Left lung (tissue), 4 donors: ENCODE measurements at regions not wholly inside any gene's neighbourhood (a gene's known extent, or its start where the extent isn't known, plus 50 kb on each side); places are given as distances from the start of the nearest gene placed in this dataset.

Source experiments
- ATAC-seq: fragments of 200-7000 bp; cut with Tn5 transposase; one replicate; pipeline ENCODE4 v1.9.1; 2020; ENCODE audit warnings: moderate library complexity
- DNase-seq, 4 donors: peaks; one replicate each; pipeline ENCODE4 v3.0.0-alpha.2; 2013 to 2020
- H3K27ac ChIP-seq, 2 donors: fragments of 200-600 bp; sonication (generic) in 1 of 2; one replicate each; pipeline versions ENCODE4 v1.5.0 to v1.8.0; 2020 to 2021
- H3K27me3 ChIP-seq, 2 donors: fragments of 200-600 bp; sonication (generic) in 1 of 2; one replicate each; pipeline versions ENCODE4 v1.5.0 to v1.8.0; 2020 to 2021
- H3K36me3 ChIP-seq, 2 donors: fragments of 200-600 bp; sonication (generic) in 1 of 2; one replicate each; pipeline versions ENCODE4 v1.5.0 to v1.8.0; 2020 to 2021
- H3K4me1 ChIP-seq, 2 donors: fragments of 200-600 bp; one replicate each; pipeline ENCODE4 v1.8.0; 2021
- H3K4me3 ChIP-seq, 2 donors: fragments of 200-600 bp; sonication (generic) in 1 of 2; one replicate each; pipeline versions ENCODE4 v1.5.0 to v1.8.0; 2020 to 2021; ENCODE audit warnings: mild to moderate bottlenecking in 1 of 2
- H3K9me3 ChIP-seq, 2 donors: fragments of 200-600 bp; sonication (generic) in 1 of 2; one replicate each; pipeline versions ENCODE4 v1.5.0 to v1.8.0; 2020 to 2021
- intact Hi-C, 2 donors: fragments of 100-400 bp; cut with DNase I; formaldehyde crosslinking; loops; one replicate each; pipeline versions ENCODE4 v1.11.2 to v1.14.2; 2022
- TF ChIP-seq, protein P1 (sequence below), 2 donors: fragments of 200-600 bp; sonication (generic) in 1 of 2; IDR thresholded peaks; one replicate each; pipeline versions ENCODE4 v1.5.0 to v1.8.0; 2021; ENCODE audit warnings: antibody characterized with exemption in 2 of 2
- donor health status: DM: no; HTN: yes; CAD: no.
- donor health status: DM: no; HTN: no; CAD: no.

DNA sequence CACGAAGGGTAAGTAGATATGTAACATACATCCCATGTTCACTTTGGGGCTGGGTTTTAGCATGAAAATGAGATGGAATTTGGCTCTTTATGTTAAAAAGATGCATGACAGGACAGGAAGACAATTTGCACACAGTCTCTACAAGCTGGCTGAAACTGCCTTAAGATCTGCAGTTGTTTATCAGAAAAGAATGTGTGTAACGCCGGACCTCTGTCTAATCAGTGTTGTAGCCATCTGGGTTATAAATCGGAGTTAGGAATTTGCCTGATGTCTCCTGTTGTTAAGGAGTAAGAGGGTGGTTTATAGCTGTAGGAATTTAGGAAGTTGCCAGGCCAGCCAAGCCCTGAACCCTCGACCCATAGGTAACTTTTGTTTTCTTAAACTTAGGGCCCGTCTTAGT lies 562.9 kb upstream of the FAT1 start:
- Histone ChIP-seq H3K27me3 (no peaks in the 10 kb centered on the region), H3K9me3 (peaks cover 0 to 8% of the 10 kb centered on the region in 2 donors), H3K4me3 (no peak overlapping the region), H3K36me3 (no peaks in the 10 kb centered on the region), H3K27ac (no peak overlapping the region), H3K4me1 (no peaks in the 10 kb centered on the region)
- ATAC-seq (no peak), DNase-seq (no peak)
- TF ChIP-seq, protein P1, sequence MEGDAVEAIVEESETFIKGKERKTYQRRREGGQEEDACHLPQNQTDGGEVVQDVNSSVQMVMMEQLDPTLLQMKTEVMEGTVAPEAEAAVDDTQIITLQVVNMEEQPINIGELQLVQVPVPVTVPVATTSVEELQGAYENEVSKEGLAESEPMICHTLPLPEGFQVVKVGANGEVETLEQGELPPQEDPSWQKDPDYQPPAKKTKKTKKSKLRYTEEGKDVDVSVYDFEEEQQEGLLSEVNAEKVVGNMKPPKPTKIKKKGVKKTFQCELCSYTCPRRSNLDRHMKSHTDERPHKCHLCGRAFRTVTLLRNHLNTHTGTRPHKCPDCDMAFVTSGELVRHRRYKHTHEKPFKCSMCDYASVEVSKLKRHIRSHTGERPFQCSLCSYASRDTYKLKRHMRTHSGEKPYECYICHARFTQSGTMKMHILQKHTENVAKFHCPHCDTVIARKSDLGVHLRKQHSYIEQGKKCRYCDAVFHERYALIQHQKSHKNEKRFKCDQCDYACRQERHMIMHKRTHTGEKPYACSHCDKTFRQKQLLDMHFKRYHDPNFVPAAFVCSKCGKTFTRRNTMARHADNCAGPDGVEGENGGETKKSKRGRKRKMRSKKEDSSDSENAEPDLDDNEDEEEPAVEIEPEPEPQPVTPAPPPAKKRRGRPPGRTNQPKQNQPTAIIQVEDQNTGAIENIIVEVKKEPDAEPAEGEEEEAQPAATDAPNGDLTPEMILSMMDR (IDR thresholded peaks at IDR 0.05) = no peak
- intact Hi-C loops = no loop called here

DNA sequence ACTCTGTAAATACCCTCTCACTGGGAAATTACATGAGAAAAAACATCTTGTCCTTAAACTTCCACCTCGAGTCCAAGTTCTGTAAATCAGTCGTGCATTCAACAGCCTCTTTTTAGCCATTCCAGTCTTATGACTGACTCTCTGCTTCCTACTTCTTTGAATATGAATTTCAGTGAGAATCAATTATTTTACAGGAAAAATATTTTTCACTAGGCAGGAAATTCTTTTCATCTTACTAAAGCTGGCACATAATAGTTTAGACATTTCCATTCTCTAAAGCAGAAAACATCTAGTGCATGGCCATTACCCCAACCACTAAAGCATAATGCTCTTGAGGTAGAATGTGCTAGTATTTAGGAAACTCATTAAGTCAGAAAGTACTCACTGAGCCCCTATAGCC lies 565.7 kb upstream of the FAT1 start:
- no peaks in the 10 kb centered on the region for H3K36me3 ChIP-seq
- ATAC-seq = no peak
- no peaks in the 10 kb centered on the region for H3K4me1 ChIP-seq
- TF ChIP-seq, protein P1 (IDR thresholded peaks at IDR 0.05) = no peak
- peaks cover 0 to 4% of the 10 kb centered on the region in 2 donors for H3K9me3 ChIP-seq
- intact Hi-C loops = no loop called here
- DNase-seq = no peak
- no peak overlapping the region for H3K27ac ChIP-seq
- H3K4me3 ChIP-seq = peak overlapping the region in 1 of 2 donors; percentile 2
- no peaks in the 10 kb centered on the region for H3K27me3 ChIP-seq

DNA sequence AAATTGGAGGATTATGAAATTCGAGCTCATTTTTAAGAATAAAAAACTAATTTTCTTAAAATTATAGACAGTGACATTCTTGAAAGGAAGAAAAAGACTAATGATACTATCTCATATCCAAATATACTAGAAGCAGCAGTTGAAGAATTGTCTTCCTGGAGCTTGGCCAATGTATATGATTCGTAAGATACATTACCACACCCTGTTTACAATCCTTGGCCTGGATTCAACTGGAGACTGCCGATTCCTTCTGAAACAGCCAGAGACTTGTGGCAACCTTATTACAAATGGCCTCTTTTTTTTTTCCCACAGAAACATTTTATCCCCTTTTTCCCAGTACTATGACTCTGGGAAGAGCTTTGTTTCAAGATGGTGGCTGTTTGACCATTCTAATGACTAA lies 571.2 kb upstream of the FAT1 start:
- TF ChIP-seq, protein P1 (IDR thresholded peaks at IDR 0.05) = no peak
- ATAC-seq (no peak), DNase-seq (peak in 1 of 4 donors; percentile 28)
- no peaks in the 10 kb centered on the region for H3K4me1 ChIP-seq
- no peaks in the 10 kb centered on the region for H3K27me3 ChIP-seq
- no peak overlapping the region for H3K27ac ChIP-seq
- H3K36me3 ChIP-seq = no peaks in the 10 kb centered on the region
- intact Hi-C loops = no loop called here
- H3K4me3 ChIP-seq = no peak overlapping the region
- peaks cover 0 to 15% of the 10 kb centered on the region in 2 donors for H3K9me3 ChIP-seq

DNA sequence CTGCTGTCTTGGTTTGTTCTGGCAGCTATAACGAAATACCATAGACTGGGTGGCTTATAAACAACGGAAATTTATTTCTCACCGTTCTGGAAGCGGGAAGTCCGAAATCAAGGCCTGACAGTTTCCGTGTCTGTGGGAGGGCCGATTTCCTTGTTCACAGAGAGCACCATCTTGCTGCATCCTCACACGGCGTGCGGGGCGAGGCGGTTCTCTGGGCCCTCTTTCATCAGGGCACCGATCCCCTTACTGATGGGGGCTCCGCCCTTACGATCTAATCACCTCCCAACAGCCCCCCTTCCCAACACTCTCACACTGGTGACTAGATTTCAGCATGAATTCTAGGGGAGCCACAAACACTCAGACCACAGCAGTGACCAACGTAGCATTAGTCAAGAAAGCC lies 578.3 kb upstream of the FAT1 start:
- H3K4me3 ChIP-seq = no peak overlapping the region
- no peaks in the 10 kb centered on the region for H3K27me3 ChIP-seq
- no peaks in the 10 kb centered on the region for H3K36me3 ChIP-seq
- H3K9me3 ChIP-seq = peaks cover 0 to under 1% of the 10 kb centered on the region in 2 donors
- intact Hi-C loops = no loop called here
- DNase-seq = no peak
- no peak for ATAC-seq
- TF ChIP-seq, protein P1 (IDR thresholded peaks at IDR 0.05) = no peak
- H3K4me1 ChIP-seq = peaks cover 0 to 4% of the 10 kb centered on the region in 2 donors
- H3K27ac ChIP-seq = peak overlapping the region in 1 of 2 donors; percentile 27

DNA sequence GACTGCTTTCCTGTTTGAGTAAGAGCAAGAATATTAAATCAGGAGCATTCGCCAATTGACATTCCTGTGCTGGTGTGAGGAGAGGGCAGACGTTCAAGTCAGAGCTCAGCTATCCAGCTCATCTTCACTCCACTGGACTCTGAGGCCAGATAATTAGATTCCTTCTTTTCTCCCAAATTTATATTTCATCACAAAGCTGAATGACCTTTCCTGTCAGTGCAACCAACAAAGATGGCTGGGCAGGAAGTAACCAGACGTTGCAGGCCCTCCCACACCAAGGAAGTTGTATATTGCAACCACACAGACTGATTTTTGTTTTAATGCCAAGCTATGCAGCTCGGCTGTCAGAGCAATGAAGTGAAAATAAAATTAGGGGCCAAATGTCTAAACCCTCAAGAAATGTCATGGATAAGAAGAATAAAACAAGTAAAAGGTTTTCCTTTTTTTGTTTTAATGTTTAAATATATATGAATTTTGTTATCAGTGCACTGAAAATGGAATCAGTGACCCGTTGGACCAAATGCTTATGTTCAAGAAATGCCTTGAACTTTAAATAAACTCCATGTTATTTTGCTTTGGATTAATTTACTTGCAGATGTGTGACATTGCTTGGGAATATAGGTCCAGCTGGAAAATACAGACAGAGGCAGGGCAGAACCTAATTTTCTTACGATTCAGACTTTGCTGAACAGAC lies 578.9 kb upstream of the FAT1 start:
- Histone ChIP-seq H3K9me3 (no peaks in the 10 kb centered on the region), H3K27me3 (no peaks in the 10 kb centered on the region), H3K4me3 (no peak overlapping the region), H3K4me1 (peaks cover 0 to 4% of the 10 kb centered on the region in 2 donors), H3K27ac (peak overlapping the region in 1 of 2 donors; percentile 27), H3K36me3 (no peaks in the 10 kb centered on the region)
- TF ChIP-seq, protein P1 (IDR thresholded peaks at IDR 0.05) = no peak
- intact Hi-C loops = no loop called here
- ATAC-seq = peak; percentile 16
- DNase-seq = peak in 2 of 4 donors; percentile 78 to 85
